ENCODE measurements at regions not wholly inside any gene's neighbourhood (a gene's known extent, or its start where the extent isn't known, plus 50 kb on each side); places are given as distances from the start of the nearest gene placed in this dataset.

DNA sequence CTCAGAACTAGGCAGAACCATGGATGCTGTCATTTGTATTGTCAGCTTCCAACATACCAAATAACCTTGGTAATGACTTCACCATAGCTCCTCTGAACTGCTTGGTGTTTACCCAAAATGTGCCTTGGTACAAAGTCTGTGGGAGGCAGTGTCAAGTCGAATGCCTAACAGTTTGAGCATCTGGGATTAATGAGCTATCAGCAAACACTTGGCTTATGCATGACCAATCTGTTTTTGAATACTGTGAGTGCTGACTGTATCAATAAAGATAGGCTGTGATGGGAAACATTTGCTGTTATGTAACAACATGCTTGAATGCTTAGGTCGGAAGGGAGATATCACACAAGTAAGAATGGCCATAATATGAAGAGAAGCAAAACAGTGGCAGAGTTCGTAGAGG, 455.4 kb downstream of the CMPK2 start:
- Histone ChIP-seq H3K27ac (ENCODE audit: low read depth, low read length) (no peak overlapping the region), H3K4me1 (ENCODE audit: control insufficient read depth, insufficient read depth, low read length) (no peaks in the 10 kb centered on the region), H3K9ac (ENCODE audit: low read length) (no peak overlapping the region), H3K27me3 (ENCODE audit: control insufficient read depth, insufficient read depth, low read length) (no peaks in the 10 kb centered on the region), H3K9me3 (ENCODE audit: control insufficient read depth, insufficient read depth, low read depth, low read length) (no peaks in the 10 kb centered on the region), H3K4me3 (ENCODE audit: low read depth, low read length) (no peak overlapping the region), H3K36me3 (ENCODE audit: control insufficient read depth, insufficient read depth, low read length) (no peaks in the 10 kb centered on the region)

DNA sequence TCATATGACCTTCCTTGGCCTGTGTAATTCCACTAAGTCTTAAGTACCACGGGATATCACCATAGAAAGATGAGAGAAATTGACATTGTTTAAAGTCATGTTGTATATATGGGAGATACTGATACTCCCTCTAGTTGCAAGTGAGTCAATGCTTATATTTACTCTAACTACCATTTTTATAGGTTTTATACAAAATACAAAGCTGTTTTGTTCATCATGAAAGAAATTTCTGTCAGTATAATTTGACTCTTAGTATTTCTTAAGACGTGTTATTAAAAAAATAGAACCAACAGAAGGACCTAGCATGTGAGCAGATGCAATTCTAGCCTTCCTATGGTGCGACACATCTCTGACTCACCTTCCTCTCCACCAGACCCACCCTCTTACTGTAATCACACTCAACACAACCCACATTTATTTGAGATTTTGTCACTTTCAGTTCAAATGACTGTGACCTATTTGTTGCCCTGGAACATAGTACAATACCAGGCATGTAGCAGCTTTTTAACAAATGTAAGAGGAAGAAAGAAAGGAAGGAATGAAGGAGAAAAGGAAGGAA, 453.1 kb downstream of the CMPK2 start:
- H3K27ac ChIP-seq (ENCODE audit: low read depth, low read length) = no peak overlapping the region
- H3K9ac ChIP-seq (ENCODE audit: low read length) = no peak overlapping the region
- H3K27me3 ChIP-seq (ENCODE audit: control insufficient read depth, insufficient read depth, low read length) = no peaks in the 10 kb centered on the region
- no peaks in the 10 kb centered on the region for H3K36me3 ChIP-seq (ENCODE audit: control insufficient read depth, insufficient read depth, low read length)
- no peaks in the 10 kb centered on the region for H3K9me3 ChIP-seq (ENCODE audit: control insufficient read depth, insufficient read depth, low read depth, low read length)
- no peaks in the 10 kb centered on the region for H3K4me1 ChIP-seq (ENCODE audit: control insufficient read depth, insufficient read depth, low read length)
- no peak overlapping the region for H3K4me3 ChIP-seq (ENCODE audit: low read depth, low read length)

DNA sequence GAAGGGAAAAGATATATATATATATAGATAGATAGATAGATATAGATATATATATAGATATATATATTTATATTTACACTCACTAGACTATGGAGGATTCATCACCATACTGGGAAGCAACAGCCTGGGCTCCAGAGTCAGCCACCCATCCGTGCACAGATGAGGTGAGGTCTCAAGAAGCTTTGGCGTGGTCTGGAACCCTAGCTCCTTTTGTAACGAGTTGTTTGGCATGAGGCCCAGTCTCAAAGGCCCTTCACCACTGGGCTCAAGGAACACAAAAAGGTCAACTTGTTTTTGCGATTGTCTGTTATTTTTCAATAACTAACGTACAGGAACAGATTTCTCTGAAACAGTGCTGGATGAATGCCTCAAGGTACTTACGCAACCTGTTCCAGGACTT, 448.7 kb downstream of the CMPK2 start:
- Histone ChIP-seq H3K4me3 (ENCODE audit: low read depth, low read length) (no peak overlapping the region), H3K36me3 (ENCODE audit: control insufficient read depth, insufficient read depth, low read length) (no peaks in the 10 kb centered on the region), H3K27ac (ENCODE audit: low read depth, low read length) (no peak overlapping the region), H3K9ac (ENCODE audit: low read length) (no peak overlapping the region), H3K27me3 (ENCODE audit: control insufficient read depth, insufficient read depth, low read length) (no peaks in the 10 kb centered on the region), H3K4me1 (ENCODE audit: control insufficient read depth, insufficient read depth, low read length) (no peaks in the 10 kb centered on the region), H3K9me3 (ENCODE audit: control insufficient read depth, insufficient read depth, low read depth, low read length) (no peaks in the 10 kb centered on the region)

DNA sequence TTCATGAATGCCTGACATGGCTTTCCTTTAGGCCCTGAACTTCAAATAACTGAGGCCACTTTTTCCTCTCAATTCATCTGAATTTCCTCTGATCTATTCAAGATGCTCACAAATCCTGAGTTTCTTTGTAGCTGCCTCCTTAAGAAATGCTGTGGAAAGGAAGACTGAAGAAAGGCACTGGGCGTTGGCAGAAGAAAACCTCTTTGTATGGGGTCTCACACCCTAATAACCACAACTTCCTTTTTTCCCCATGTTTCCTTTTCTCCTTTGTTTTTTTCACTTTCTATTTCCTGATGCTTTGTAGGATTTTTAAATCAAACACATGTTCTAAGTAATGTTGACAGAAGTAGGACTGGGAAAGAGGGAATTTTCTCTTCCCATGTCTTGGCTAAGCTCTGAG, 447.4 kb downstream of the CMPK2 start:
- Histone ChIP-seq H3K27ac (ENCODE audit: low read depth, low read length) (no peak overlapping the region), H3K27me3 (ENCODE audit: control insufficient read depth, insufficient read depth, low read length) (no peaks in the 10 kb centered on the region), H3K4me3 (ENCODE audit: low read depth, low read length) (no peak overlapping the region), H3K9ac (ENCODE audit: low read length) (no peak overlapping the region), H3K4me1 (ENCODE audit: control insufficient read depth, insufficient read depth, low read length) (no peaks in the 10 kb centered on the region), H3K9me3 (ENCODE audit: control insufficient read depth, insufficient read depth, low read depth, low read length) (no peaks in the 10 kb centered on the region), H3K36me3 (ENCODE audit: control insufficient read depth, insufficient read depth, low read length) (no peaks in the 10 kb centered on the region)

GRCh38 chr2:6421138-6421730, 444.5 kb downstream of the CMPK2 start:
- H3K27me3 ChIP-seq (ENCODE audit: control insufficient read depth, insufficient read depth, low read length) = no peaks in the 10 kb centered on the region
- no peaks in the 10 kb centered on the region for H3K9me3 ChIP-seq (ENCODE audit: control insufficient read depth, insufficient read depth, low read depth, low read length)
- no peak overlapping the region for H3K4me3 ChIP-seq (ENCODE audit: low read depth, low read length)
- H3K9ac ChIP-seq (ENCODE audit: low read length) = no peak overlapping the region
- H3K4me1 ChIP-seq (ENCODE audit: control insufficient read depth, insufficient read depth, low read length) = no peaks in the 10 kb centered on the region
- H3K27ac ChIP-seq (ENCODE audit: low read depth, low read length) = no peak overlapping the region
- no peaks in the 10 kb centered on the region for H3K36me3 ChIP-seq (ENCODE audit: control insufficient read depth, insufficient read depth, low read length)

DNA sequence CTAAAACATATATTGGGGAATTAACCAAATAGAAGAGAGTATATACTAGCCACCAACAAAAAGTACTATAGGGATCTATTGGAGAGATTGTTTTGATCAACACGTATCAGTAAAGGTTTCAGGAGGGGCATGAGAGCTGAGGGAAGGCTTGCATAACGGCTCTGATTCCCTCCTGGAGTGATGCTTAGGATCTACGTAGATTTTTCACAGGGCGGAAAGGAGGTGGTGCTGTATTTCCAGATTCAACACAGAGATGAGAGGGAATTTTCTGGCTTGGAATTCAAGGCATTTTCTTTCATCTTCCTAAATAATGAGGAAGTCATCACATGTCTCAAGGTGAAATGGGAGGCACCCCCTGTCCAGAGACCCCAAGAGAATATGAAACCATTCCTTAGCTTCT, 443.8 kb downstream of the CMPK2 start:
- Histone ChIP-seq H3K9ac (ENCODE audit: low read length) (no peak overlapping the region), H3K4me1 (ENCODE audit: control insufficient read depth, insufficient read depth, low read length) (no peaks in the 10 kb centered on the region), H3K36me3 (ENCODE audit: control insufficient read depth, insufficient read depth, low read length) (no peaks in the 10 kb centered on the region), H3K27ac (ENCODE audit: low read depth, low read length) (no peak overlapping the region), H3K9me3 (ENCODE audit: control insufficient read depth, insufficient read depth, low read depth, low read length) (no peaks in the 10 kb centered on the region), H3K4me3 (ENCODE audit: low read depth, low read length) (no peak overlapping the region), H3K27me3 (ENCODE audit: control insufficient read depth, insufficient read depth, low read length) (no peaks in the 10 kb centered on the region)

- Histone ChIP-seq H3K27me3 (ENCODE audit: control insufficient read depth, insufficient read depth, low read length) (no peaks in the 10 kb centered on the region), H3K9ac (ENCODE audit: low read length) (no peak overlapping the region), H3K4me1 (ENCODE audit: control insufficient read depth, insufficient read depth, low read length) (no peaks in the 10 kb centered on the region), H3K4me3 (ENCODE audit: low read depth, low read length) (no peak overlapping the region), H3K9me3 (ENCODE audit: control insufficient read depth, insufficient read depth, low read depth, low read length) (no peaks in the 10 kb centered on the region), H3K36me3 (ENCODE audit: control insufficient read depth, insufficient read depth, low read length) (no peaks in the 10 kb centered on the region), H3K27ac (ENCODE audit: low read depth, low read length) (no peak overlapping the region)
These were observed 442.6 kb downstream of the CMPK2 start for GRCh38 chr2:6423157-6423556.

DNA sequence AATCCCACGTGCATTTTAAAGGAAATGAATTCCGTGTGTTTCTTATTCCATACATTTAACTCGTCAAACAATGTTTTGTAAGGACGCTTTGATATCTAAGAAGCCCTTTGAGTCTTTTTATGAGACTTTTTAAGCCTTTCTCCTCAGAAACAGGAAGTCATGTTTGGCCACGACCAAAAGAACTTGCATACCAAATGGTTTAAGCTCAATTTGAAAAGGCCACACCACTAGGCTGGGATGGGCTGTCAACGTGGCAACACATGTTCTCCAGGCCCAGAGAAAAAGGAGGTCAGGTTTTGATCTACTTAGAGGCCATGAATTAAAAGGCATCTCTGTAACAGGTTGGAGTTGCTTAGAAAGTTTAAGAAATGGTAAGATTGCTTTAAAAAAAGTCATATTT, 441.8 kb downstream of the CMPK2 start:
- H3K9me3 ChIP-seq (ENCODE audit: control insufficient read depth, insufficient read depth, low read depth, low read length) = no peaks in the 10 kb centered on the region
- H3K27ac ChIP-seq (ENCODE audit: low read depth, low read length) = no peak overlapping the region
- no peak overlapping the region for H3K4me3 ChIP-seq (ENCODE audit: low read depth, low read length)
- no peaks in the 10 kb centered on the region for H3K27me3 ChIP-seq (ENCODE audit: control insufficient read depth, insufficient read depth, low read length)
- H3K36me3 ChIP-seq (ENCODE audit: control insufficient read depth, insufficient read depth, low read length) = no peaks in the 10 kb centered on the region
- H3K4me1 ChIP-seq (ENCODE audit: control insufficient read depth, insufficient read depth, low read length) = no peaks in the 10 kb centered on the region
- H3K9ac ChIP-seq (ENCODE audit: low read length) = no peak overlapping the region

- H3K4me3 ChIP-seq (ENCODE audit: low read depth, low read length) = no peak overlapping the region
- H3K9ac ChIP-seq (ENCODE audit: low read length) = no peak overlapping the region
- H3K4me1 ChIP-seq (ENCODE audit: control insufficient read depth, insufficient read depth, low read length) = peaks cover 7% of the 10 kb centered on the region; the same call in 1 of the 2 replicates
- no peaks in the 10 kb centered on the region for H3K36me3 ChIP-seq (ENCODE audit: control insufficient read depth, insufficient read depth, low read length)
- no peaks in the 10 kb centered on the region for H3K9me3 ChIP-seq (ENCODE audit: control insufficient read depth, insufficient read depth, low read depth, low read length)
- no peaks in the 10 kb centered on the region for H3K27me3 ChIP-seq (ENCODE audit: control insufficient read depth, insufficient read depth, low read length)
- H3K27ac ChIP-seq (ENCODE audit: low read depth, low read length) = no peak overlapping the region
These were observed 440.7 kb downstream of the CMPK2 start for GRCh38 chr2:6425032-6425431.

GRCh38 chr2:6429210-6429986, 436.3 kb downstream of the CMPK2 start:
- Histone ChIP-seq H3K36me3 (ENCODE audit: control insufficient read depth, insufficient read depth, low read length) (no peaks in the 10 kb centered on the region), H3K4me1 (ENCODE audit: control insufficient read depth, insufficient read depth, low read length) (peaks cover 10% of the 10 kb centered on the region; the same call in 1 of the 2 replicates), H3K4me3 (ENCODE audit: low read depth, low read length) (no peak overlapping the region), H3K9ac (ENCODE audit: low read length) (no peak overlapping the region), H3K9me3 (ENCODE audit: control insufficient read depth, insufficient read depth, low read depth, low read length) (no peaks in the 10 kb centered on the region), H3K27me3 (ENCODE audit: control insufficient read depth, insufficient read depth, low read length) (no peaks in the 10 kb centered on the region), H3K27ac (ENCODE audit: low read depth, low read length) (no peak overlapping the region)

GRCh38 chr2:6434438-6434837, 431.3 kb downstream of the CMPK2 start:
- H3K27me3 ChIP-seq (ENCODE audit: control insufficient read depth, insufficient read depth, low read length) = no peaks in the 10 kb centered on the region
- peaks cover 9% of the 10 kb centered on the region; the same call in 1 of the 2 replicates for H3K4me1 ChIP-seq (ENCODE audit: control insufficient read depth, insufficient read depth, low read length)
- no peaks in the 10 kb centered on the region for H3K36me3 ChIP-seq (ENCODE audit: control insufficient read depth, insufficient read depth, low read length)
- H3K27ac ChIP-seq (ENCODE audit: low read depth, low read length) = no peak overlapping the region
- H3K9ac ChIP-seq (ENCODE audit: low read length) = no peak overlapping the region
- no peak overlapping the region for H3K4me3 ChIP-seq (ENCODE audit: low read depth, low read length)
- H3K9me3 ChIP-seq (ENCODE audit: control insufficient read depth, insufficient read depth, low read depth, low read length) = no peaks in the 10 kb centered on the region
